Testis (tissue), 2 donors: ENCODE measurements at regions not wholly inside any gene's neighbourhood (a gene's known extent, or its start where the extent isn't known, plus 50 kb on each side); places are given as distances from the start of the nearest gene placed in this dataset.

Experiments
- DNase-seq: peaks from one replicate; pipeline ENCODE4 v3.0.0-alpha.2; 2019
- H3K27ac ChIP-seq, 2 donors: fragments of 200-600 bp; sonication (generic); one replicate each; pipeline ENCODE4 v1.5.1; 2019
- H3K27me3 ChIP-seq: fragments of 200-600 bp; sonication (generic); one replicate; pipeline ENCODE4 v1.5.1; 2019
- H3K36me3 ChIP-seq: fragments of 200-600 bp; sonication (generic); one replicate; pipeline ENCODE4 v1.5.1; 2017; ENCODE audit warnings: low read depth; ENCODE audit errors: missing control alignments
- H3K4me1 ChIP-seq: fragments of 200-600 bp; sonication (generic); one replicate; pipeline ENCODE4 v1.5.1; 2019
- H3K4me3 ChIP-seq, 2 donors: fragments of 200-600 bp; sonication (generic); one replicate each; pipeline ENCODE4 v1.5.1; 2017 to 2019
- H3K9me3 ChIP-seq: fragments of 200-600 bp; sonication (generic); one replicate; pipeline ENCODE4 v1.5.1; 2017
- POLR2A ChIP-seq: fragments of 450-650 bp; IDR thresholded peaks from one replicate; pipeline ENCODE4 v1.6.1; 2017; ENCODE audit warnings: antibody characterized with exemption, mild to moderate bottlenecking, moderate library complexity
- WGBS, 2 donors: methylation state at CpG; one replicate each; pipeline ENCODE4 v1.1.5; 2018; 5-methylcytosine and 5-hydroxymethylcytosine counted together
- intact Hi-C: fragments of 100-400 bp; cut with DNase I; formaldehyde crosslinking; loops from one replicate; pipeline ENCODE4 v1.15.1; 2023; ENCODE audit warnings: low total_unique reads
- TF ChIP-seq, protein P1 (sequence below), 3 experiments: fragments of 450-650 bp in 2 of 3; fragments of 200-600 bp in 1 of 3; sonication (generic) in 1 of 3; IDR thresholded peaks; one replicate each; pipeline ENCODE4 v1.5.1; 2016 to 2019; ENCODE audit warnings: antibody characterized with exemption in 3 of 3, mild to moderate bottlenecking in 2 of 3, moderate library complexity in 1 of 3

DNA sequence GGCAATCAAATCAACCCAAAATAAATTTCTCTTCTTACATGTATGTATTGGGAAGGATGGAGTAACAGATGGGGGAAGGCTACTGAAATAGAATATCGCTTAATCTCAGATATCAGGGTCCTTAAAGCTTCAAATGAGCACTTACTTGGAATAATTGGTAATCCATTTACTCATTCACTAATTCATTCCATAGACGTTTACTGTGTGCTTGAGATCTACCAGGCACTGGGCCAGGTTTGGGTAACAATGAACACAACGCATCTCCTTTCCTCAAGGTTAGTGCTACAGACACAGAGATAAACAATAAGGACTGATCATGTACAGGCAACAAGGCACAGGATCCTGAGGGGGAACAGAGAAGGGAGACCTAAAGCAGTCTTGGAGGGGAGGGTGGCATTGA, 54.4 kb upstream of the KRR1 start:
- no peaks in the 10 kb centered on the region for H3K9me3 ChIP-seq
- H3K4me3 ChIP-seq = no peak overlapping the region
- TF ChIP-seq, protein P1, sequence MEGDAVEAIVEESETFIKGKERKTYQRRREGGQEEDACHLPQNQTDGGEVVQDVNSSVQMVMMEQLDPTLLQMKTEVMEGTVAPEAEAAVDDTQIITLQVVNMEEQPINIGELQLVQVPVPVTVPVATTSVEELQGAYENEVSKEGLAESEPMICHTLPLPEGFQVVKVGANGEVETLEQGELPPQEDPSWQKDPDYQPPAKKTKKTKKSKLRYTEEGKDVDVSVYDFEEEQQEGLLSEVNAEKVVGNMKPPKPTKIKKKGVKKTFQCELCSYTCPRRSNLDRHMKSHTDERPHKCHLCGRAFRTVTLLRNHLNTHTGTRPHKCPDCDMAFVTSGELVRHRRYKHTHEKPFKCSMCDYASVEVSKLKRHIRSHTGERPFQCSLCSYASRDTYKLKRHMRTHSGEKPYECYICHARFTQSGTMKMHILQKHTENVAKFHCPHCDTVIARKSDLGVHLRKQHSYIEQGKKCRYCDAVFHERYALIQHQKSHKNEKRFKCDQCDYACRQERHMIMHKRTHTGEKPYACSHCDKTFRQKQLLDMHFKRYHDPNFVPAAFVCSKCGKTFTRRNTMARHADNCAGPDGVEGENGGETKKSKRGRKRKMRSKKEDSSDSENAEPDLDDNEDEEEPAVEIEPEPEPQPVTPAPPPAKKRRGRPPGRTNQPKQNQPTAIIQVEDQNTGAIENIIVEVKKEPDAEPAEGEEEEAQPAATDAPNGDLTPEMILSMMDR (IDR thresholded peaks at IDR 0.05) = no peak
- no peak for TF ChIP-seq POLR2A
- H3K4me1 ChIP-seq = no peaks in the 10 kb centered on the region
- no peaks in the 10 kb centered on the region for H3K27me3 ChIP-seq
- intact Hi-C loops = loop anchor here (10.0 kb wide), 1 partner anchor 469 kb away; the partner anchor contains the start of gene PHLDA1
- WGBS, 2 donors = 79 to 87% methylated on average over 3 of the region's 3 CpGs
- DNase-seq = no peak
- no peak overlapping the region for H3K27ac ChIP-seq
- H3K36me3 ChIP-seq = no peaks in the 10 kb centered on the region

DNA sequence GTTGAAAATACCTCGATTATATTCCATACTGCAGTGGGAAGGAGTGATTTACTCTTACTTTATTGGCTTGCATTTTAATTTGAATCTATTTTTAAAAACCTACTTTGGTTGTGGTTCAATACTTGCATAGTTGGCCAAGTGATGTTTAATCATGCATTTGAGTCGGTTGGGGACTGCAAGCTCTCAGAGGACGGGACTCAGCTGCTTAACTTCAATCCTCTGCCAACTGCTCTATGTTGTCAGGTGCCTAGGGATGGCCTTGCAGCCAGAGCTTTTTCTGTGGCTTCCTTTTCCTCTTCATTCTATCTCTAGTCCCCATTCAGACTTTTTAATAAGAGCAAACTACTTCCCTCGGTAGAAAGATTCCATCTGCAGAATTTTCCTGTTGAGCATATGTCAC, 53.4 kb upstream of the KRR1 start:
- Histone ChIP-seq H3K9me3 (no peaks in the 10 kb centered on the region), H3K4me1 (no peaks in the 10 kb centered on the region), H3K27me3 (no peaks in the 10 kb centered on the region), H3K27ac (no peak overlapping the region), H3K4me3 (no peak overlapping the region), H3K36me3 (no peaks in the 10 kb centered on the region)
- DNase-seq = no peak
- intact Hi-C loops = loop anchor here (10.0 kb wide), 1 partner anchor 470 kb away; the partner anchor contains the start of gene PHLDA1
- no peak for TF ChIP-seq POLR2A
- TF ChIP-seq, protein P1 (IDR thresholded peaks at IDR 0.05) = no peak
- 78 to 83% methylated on average over 4 of the region's 4 CpGs for WGBS, 2 donors

DNA sequence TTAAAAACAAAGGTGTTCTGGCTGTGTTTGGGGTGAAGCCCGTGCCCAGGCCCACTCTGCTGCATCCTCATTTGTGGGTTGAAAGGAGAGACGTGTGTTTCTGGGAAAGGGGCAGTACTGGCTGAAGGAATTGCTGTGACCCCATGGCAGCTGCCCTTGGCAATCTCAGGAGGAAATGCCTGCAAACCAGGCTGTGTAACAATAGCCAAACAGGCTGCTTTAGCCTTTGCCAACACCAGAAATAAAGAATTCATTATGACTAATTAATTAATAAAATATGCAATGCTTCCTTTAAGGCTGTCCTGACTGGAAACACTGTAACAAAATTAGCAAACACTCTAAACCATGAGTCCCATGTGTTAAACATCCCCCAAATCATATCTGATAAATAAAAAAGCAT, 53.0 kb upstream of the KRR1 start:
- Histone ChIP-seq H3K36me3 (no peaks in the 10 kb centered on the region), H3K4me3 (no peak overlapping the region), H3K9me3 (no peaks in the 10 kb centered on the region), H3K27me3 (no peaks in the 10 kb centered on the region), H3K4me1 (no peaks in the 10 kb centered on the region), H3K27ac (no peak overlapping the region)
- no peak for TF ChIP-seq POLR2A
- TF ChIP-seq, protein P1 (IDR thresholded peaks at IDR 0.05) = no peak
- intact Hi-C loops = loop anchor here (10.0 kb wide), 1 partner anchor 470 kb away; the partner anchor contains the start of gene PHLDA1
- DNase-seq = no peak
- 52 to 83% methylated on average over 2 of the region's 2 CpGs for WGBS, 2 donors

GRCh38 chr12:75563351-75563750, 51.9 kb upstream of the KRR1 start:
- no peak for DNase-seq
- H3K27ac ChIP-seq = no peak overlapping the region
- no peaks in the 10 kb centered on the region for H3K36me3 ChIP-seq
- intact Hi-C loops = loop anchor here (10.0 kb wide), 1 partner anchor 471 kb away; the partner anchor contains the start of gene PHLDA1
- no peaks in the 10 kb centered on the region for H3K27me3 ChIP-seq
- no peaks in the 10 kb centered on the region for H3K4me1 ChIP-seq
- 88 to 96% methylated on average over 2 of the region's 2 CpGs for WGBS, 2 donors
- no peaks in the 10 kb centered on the region for H3K9me3 ChIP-seq
- TF ChIP-seq, protein P1 (IDR thresholded peaks at IDR 0.05) = no peak
- TF ChIP-seq POLR2A = no peak
- H3K4me3 ChIP-seq = no peak overlapping the region

DNA sequence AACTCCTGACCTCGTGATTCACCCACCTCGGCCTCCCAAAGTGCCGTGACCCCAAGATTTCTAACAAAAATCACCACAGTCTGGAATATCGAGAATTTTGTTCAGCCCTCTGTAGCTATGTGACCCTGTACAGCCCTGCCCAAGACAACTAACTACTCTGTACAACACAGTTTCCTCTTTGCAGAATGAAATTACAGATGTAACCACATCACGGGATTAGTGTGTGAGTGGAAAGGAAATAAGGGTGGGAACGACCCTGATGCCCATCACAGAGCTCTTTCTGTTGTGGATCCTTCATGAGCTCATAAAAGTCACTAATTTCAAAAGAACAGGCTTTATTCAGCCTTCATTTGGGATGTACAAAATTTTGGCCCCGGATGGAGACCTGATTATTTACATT, 50.5 kb upstream of the KRR1 start:
- Histone ChIP-seq H3K36me3 (no peaks in the 10 kb centered on the region), H3K4me1 (no peaks in the 10 kb centered on the region), H3K27me3 (no peaks in the 10 kb centered on the region), H3K27ac (no peak overlapping the region), H3K4me3 (no peak overlapping the region), H3K9me3 (no peaks in the 10 kb centered on the region)
- intact Hi-C loops = loop anchor here (10.0 kb wide), 1 partner anchor 473 kb away; the partner anchor contains the start of gene PHLDA1
- DNase-seq = no peak
- WGBS, 2 donors = 72 to 87% methylated on average over 7 of the region's 7 CpGs
- TF ChIP-seq, protein P1 (IDR thresholded peaks at IDR 0.05) = no peak
- TF ChIP-seq POLR2A = no peak
